NT2/D1 (cell line): ENCODE measurements at regions not wholly inside any gene's neighbourhood (a gene's known extent, or its start where the extent isn't known, plus 50 kb on each side); places are given as distances from the start of the nearest gene placed in this dataset.

Experiments
- DNase-seq: peaks from one replicate; pipeline ENCODE4 v3.0.0-alpha.2; 2011; ENCODE audit warnings: low read depth, low spot score
- H3K27me3 ChIP-seq: 2 replicates; pipeline ENCODE4 v1.6.0; 2011; ENCODE audit warnings: mild to moderate bottlenecking; ENCODE audit not compliant: insufficient read length, insufficient read depth
- H3K36me3 ChIP-seq: 2 replicates; pipeline ENCODE4 v1.6.1; 2011; ENCODE audit warnings: mild to moderate bottlenecking, low read length, mixed read lengths; ENCODE audit not compliant: insufficient read depth, insufficient read length
- H3K4me1 ChIP-seq: 2 replicates; pipeline ENCODE4 v1.5.1; 2011; ENCODE audit not compliant: insufficient read depth, insufficient read length
- H3K4me3 ChIP-seq: 2 replicates; pipeline ENCODE4 v1.5.1; 2011; ENCODE audit warnings: low read depth; ENCODE audit not compliant: insufficient read length
- H3K9ac ChIP-seq: 2 replicates; pipeline ENCODE4 v1.6.0; 2011; ENCODE audit warnings: low read depth; ENCODE audit not compliant: insufficient read length
- H3K9me3 ChIP-seq: 2 replicates; pipeline ENCODE4 v1.5.1; 2011; ENCODE audit warnings: mild to moderate bottlenecking, low read length; ENCODE audit not compliant: insufficient read depth
- SUZ12 ChIP-seq: IDR thresholded peaks from 2 replicates; pipeline ENCODE4 v1.6.1; 2011; ENCODE audit not compliant: insufficient read length, insufficient read depth; ENCODE audit errors: extremely low read depth
- YY1 ChIP-seq: IDR thresholded peaks from 2 replicates; pipeline ENCODE4 v1.6.1; 2011; ENCODE audit not compliant: insufficient read length, insufficient read depth
- ZNF274 ChIP-seq: IDR thresholded peaks from 2 replicates; pipeline ENCODE4 v1.6.1; 2011; ENCODE audit warnings: mild to moderate bottlenecking, low read depth, low read length

DNA sequence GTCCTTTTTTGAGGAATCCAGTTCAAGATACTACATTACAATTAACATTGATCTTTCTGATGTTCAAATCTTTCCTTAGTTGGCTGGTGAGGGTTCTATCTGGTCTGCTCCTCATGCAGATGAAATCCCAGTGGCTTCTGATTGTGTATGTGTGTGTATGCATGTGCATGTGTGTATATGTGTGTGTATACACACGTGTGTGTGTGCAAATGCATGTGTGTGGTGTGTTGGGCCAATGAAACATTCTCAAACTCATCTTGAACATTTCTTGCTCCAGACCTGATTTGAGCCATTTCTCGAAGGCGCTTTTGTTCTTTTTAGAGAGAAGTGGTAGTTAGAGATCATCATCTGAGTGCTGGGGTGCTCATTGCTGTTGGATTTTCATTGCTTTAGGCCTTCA, 113.9 kb downstream of the GLRX3 start:
- Histone ChIP-seq H3K9me3 (no peaks in the 10 kb centered on the region; the same call in 1 of the 2 replicates), H3K36me3 (no peaks in the 10 kb centered on the region), H3K4me1 (no peaks in the 10 kb centered on the region), H3K27me3 (no peaks in the 10 kb centered on the region), H3K9ac (no peak overlapping the region), H3K4me3 (no peak overlapping the region)
- TF ChIP-seq SUZ12 (no peak), ZNF274 (no peak), YY1 (no peak)
- DNase-seq, result no peak

DNA sequence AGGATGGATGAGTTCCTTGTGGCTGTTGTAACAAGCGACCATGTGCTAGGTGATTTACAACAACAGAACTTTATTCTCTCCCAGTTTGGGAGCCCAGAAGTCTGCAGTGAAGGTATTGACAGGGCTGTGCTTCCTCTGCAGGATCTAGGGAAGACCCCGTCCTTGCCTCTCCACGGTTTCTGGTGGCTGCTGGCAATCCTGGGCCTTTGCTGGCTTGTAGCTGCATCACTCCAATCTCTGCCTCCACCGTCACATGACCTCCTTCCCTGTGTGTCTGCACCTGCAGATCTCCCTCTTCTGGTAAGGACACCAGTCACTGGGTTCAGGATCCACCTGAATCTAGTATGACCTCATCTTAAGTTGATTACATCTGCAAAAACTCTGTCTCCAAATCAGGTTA, 115.6 kb downstream of the GLRX3 start:
- no peaks in the 10 kb centered on the region for H3K36me3 ChIP-seq

DNA sequence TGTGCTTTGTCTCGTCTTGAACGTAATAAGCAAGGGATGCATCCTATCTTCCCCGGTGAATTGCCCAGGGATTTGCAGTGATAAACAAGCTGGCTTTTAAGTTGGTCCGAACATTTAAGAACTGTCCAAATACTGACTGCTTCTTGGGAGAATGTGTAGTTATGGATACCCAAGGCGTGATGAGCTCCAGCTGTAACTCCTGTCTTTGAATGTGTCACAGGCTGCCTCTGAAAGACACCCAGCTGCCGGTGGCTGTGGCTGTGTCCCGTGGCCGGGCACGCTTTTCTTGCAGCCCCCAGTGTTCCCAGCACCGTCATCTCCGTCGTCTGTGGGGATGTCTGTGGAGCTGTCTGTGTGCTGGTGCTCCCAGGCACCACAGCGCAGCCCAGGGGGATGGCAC, 118.1 kb downstream of the GLRX3 start:
- Histone ChIP-seq H3K4me3 (no peak overlapping the region), H3K9ac (no peak overlapping the region), H3K9me3 (no peaks in the 10 kb centered on the region; the same call in 1 of the 2 replicates), H3K36me3 (no peaks in the 10 kb centered on the region), H3K4me1 (no peaks in the 10 kb centered on the region), H3K27me3 (no peaks in the 10 kb centered on the region)
- TF ChIP-seq ZNF274 (no peak), SUZ12 (no peak), YY1 (no peak)
- no peak for DNase-seq

More for the DNA sequence above, 115.6 kb downstream of the GLRX3 start:
- H3K4me1 ChIP-seq, result no peaks in the 10 kb centered on the region
- no peaks in the 10 kb centered on the region for H3K27me3 ChIP-seq
- H3K9ac ChIP-seq, result no peak overlapping the region
- TF ChIP-seq SUZ12, result no peak
- TF ChIP-seq YY1, result no peak
- TF ChIP-seq ZNF274, result no peak
- DNase-seq, result no peak
- H3K9me3 ChIP-seq, result no peaks in the 10 kb centered on the region; the same call in 1 of the 2 replicates
- H3K4me3 ChIP-seq, result no peak overlapping the region

DNA sequence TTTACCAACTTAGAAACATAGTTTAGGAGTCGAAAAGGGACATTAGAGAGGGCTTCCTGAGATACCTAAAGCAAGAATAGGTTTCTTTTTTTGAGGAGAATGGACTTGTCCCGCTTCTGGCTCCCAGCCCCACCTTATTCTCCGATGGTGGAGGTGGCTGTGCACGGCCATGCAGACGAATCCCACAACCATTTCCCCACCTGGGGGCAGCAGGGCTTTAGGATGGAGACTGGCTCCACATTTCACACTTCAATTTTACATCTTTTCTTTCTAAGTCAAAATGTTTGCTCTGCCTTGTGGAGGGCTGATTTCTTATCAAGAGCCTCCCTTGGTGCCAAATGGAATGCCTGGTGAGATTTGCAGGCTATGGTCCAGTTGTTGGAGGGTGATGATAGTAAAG, 118.5 kb downstream of the GLRX3 start:
- Histone ChIP-seq H3K36me3 (no peaks in the 10 kb centered on the region), H3K4me3 (no peak overlapping the region), H3K27me3 (no peaks in the 10 kb centered on the region), H3K9me3 (no peaks in the 10 kb centered on the region; the same call in 1 of the 2 replicates), H3K9ac (no peak overlapping the region), H3K4me1 (no peaks in the 10 kb centered on the region)
- DNase-seq, result no peak
- no peak for TF ChIP-seq ZNF274
- TF ChIP-seq SUZ12, result no peak
- TF ChIP-seq YY1, result no peak

DNA sequence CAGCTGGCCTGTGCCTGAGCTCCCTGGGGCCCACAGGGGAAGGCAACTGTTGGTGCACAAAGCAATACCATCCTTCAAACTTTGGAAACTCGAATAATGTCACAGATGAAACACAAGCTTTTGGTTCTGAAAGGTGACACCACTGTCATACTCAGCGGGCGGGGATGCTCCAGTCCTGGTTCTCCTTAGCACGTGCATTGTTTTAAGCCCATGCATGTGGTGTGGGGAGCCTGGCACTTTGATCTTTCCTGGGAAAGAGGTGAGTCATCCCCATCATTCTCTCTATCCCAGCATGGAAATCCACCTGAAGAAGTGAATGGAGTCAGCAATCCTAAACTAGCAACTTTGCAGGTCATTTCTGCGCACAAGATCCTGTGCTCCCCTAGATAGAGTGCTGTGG, 119.6 kb downstream of the GLRX3 start:
- no peak for DNase-seq
- no peaks in the 10 kb centered on the region for H3K36me3 ChIP-seq
- no peak overlapping the region for H3K9ac ChIP-seq
- no peak overlapping the region for H3K4me3 ChIP-seq
- no peaks in the 10 kb centered on the region for H3K9me3 ChIP-seq
- no peaks in the 10 kb centered on the region for H3K4me1 ChIP-seq
- H3K27me3 ChIP-seq, result no peaks in the 10 kb centered on the region
- no peak for TF ChIP-seq YY1
- no peak for TF ChIP-seq SUZ12
- no peak for TF ChIP-seq ZNF274

DNA sequence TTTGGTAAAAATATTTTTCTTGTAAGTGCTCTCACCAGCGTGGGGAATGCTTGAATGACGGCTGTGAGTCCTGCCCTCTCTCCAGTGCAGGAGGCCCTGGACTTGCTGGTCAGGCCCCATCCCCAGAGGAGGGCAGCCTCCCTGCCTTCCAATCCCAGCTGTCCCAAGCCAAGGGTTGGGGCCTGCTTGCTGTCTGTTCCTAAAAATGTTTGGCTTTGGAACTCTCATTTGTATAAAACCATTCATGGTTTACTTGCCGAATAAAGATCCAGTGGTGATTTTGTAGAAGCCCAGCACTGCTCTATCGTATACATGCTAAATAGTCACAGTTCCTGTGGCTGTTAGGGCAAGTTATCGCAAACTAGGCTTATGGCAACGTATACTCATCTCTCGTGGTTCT, 121.7 kb downstream of the GLRX3 start:
- Histone ChIP-seq H3K27me3 (no peaks in the 10 kb centered on the region), H3K36me3 (no peaks in the 10 kb centered on the region), H3K4me1 (no peaks in the 10 kb centered on the region), H3K9ac (no peak overlapping the region), H3K4me3 (no peak overlapping the region), H3K9me3 (0 out of 2 replicates have a peak, but pooled peaks cover 4% of the 10 kb centered on the region)
- DNase-seq, result no peak
- TF ChIP-seq YY1 (no peak), ZNF274 (no peak), SUZ12 (no peak)

DNA sequence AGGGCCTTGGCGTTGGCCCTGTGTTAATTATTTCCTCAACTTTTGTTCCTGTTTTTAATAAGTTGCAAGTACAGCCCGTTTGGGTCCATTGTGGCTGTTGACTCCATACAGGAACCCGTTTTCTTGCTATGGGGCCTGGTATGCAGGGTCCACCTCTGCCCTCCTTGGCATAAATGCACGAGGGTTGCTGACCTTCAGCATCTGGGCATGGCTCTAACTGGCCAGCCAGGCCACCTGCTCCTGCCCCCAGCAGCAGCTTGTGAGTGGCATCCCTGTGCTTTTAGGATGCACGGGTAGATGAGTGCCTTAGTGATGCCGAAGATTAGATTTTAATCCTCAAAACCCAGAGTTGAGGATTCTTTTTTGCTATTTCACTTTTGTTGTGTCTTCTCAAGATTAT, 123.2 kb downstream of the GLRX3 start:
- Histone ChIP-seq H3K36me3 (no peaks in the 10 kb centered on the region), H3K9ac (no peak overlapping the region), H3K27me3 (no peaks in the 10 kb centered on the region), H3K9me3 (0 out of 2 replicates have a peak, but pooled peaks cover 4% of the 10 kb centered on the region), H3K4me1 (no peaks in the 10 kb centered on the region), H3K4me3 (no peak overlapping the region)
- no peak for TF ChIP-seq YY1
- no peak for TF ChIP-seq SUZ12
- no peak for TF ChIP-seq ZNF274
- no peak for DNase-seq

DNA sequence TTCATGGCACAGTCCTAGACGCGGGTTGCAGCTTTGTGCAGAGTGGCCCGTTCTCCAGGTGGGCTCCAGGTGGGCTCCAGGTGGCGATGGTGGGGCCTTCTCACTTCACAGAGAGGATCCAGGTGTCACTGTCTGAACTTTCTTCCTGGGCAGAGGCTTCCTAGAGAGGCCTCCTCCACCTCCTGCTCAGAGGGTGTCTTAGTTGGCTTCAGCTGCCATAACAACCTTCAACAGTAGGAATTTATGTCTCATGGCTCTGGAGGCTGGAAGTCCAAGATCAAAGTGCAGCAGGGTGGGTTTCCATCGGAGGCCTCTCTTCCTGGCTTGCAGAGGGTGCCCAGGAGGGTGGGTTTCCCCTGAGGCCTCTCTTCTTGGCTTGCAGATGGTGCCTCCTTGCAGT, 125.1 kb downstream of the GLRX3 start:
- H3K27me3 ChIP-seq, result no peaks in the 10 kb centered on the region
- no peaks in the 10 kb centered on the region for H3K4me1 ChIP-seq
- H3K9me3 ChIP-seq, result peaks cover 12% of the 10 kb centered on the region; the same call in 1 of the 2 replicates
- no peak overlapping the region for H3K4me3 ChIP-seq
- H3K9ac ChIP-seq, result no peak overlapping the region
- DNase-seq, result no peak
- H3K36me3 ChIP-seq, result no peaks in the 10 kb centered on the region
- TF ChIP-seq ZNF274, result no peak
- no peak for TF ChIP-seq SUZ12
- TF ChIP-seq YY1, result no peak
